ENCODE measurements at regions not wholly inside any gene's neighbourhood (a gene's known extent, or its start where the extent isn't known, plus 50 kb on each side); places are given as distances from the start of the nearest gene placed in this dataset.

GRCh38 chr3:174776636-174777035 is 82.5 kb upstream of the NAALADL2 start:
- DNase-seq (ENCODE audit: low spot score): no peak

DNA sequence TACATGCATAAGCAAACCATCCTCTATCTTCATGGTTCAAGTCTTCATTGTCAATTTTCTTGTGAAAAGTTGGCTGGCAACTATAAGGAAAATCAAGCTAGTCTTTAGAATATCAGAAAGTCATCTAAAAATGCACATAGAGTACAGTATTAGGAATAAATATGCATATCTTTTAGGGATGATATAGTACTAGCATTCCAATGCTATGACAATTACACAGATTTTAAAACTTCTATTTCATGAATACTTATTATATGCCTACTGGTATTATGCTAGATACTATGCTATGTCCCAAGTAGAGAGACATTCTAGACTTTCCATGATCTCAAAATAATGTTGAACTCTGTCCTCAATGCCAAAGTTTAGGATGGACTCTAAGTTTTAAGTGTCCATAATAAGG is 81.3 kb upstream of the NAALADL2 start:
- DNase-seq (ENCODE audit: low spot score): no peak

DNA sequence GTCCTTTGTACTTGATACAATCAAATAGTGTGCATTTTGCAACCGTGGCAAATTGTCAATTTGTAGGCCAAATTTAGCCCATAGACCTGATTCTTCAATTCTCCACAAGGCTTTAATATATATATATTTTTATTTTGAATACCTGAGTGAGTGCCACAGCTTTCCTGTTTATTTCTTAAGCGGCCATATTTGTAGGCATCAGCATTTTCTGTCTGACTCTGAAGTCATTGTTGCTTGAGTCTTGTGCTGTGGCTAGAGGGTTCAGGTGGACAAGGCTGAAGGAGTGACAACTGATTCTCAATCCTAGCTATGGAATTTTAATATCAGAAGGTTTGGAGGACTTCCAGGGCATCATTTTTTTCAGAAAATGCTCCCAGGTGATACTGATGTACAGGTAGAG is 75.6 kb upstream of the NAALADL2 start:
- no peak for DNase-seq (ENCODE audit: low spot score)

DNA sequence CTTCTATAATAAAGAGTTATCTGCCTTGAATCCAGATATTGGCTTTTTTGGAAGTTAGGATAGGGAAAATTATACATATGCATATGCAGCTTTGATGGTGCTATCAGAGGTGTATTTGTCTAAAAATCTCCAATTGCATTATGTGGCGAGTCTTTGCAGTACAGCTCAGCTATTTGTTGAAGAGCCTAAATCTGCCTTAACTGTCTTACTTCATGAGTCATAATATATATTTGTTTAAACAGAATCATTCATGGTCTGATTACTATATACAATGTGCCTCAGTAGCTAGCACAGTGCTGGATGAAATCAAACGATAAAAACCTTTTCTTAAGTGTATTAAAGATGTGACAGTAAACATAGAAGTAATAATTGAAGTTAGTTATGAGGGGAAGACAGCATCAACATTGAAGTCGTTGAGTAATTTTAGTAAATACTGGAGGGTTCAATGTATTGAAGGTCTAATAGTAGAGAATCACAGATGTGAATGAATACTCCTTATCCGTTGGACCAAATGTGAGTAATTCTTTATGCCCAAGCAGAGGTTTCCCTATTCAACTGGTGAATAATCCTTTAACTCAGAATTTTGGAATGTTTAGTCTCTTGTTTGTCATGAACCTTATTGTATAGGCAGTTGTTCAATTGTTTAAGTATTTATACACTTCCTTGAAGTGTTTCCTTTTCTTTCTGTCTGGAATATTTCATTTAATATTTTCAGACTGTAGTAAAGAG is 74.8 kb upstream of the NAALADL2 start:
- DNase-seq (ENCODE audit: low spot score): no peak

- no peak for DNase-seq (ENCODE audit: low spot score)
Measured at GRCh38 chr3:174786825-174787224, 72.3 kb upstream of the NAALADL2 start.

DNA sequence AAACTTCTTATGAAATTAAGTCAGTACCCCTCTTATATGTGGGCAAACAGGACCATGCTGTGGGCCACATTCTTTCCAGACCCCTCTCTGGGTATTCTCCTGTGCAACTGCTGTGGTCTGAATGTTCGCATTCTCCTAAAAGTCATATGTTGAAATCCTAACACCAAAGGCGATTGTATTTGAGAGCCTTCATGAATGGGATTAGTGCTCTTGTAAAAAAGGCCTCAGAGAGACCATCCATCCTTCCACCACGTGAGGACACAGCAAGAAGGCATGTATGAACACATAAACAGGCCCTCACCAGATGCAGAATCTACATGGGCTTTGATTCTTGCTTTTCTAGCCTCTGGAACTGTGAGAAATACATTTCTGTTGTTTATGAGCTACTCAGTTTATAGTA is 68.0 kb upstream of the NAALADL2 start:
- DNase-seq (ENCODE audit: low spot score): no peak

DNA sequence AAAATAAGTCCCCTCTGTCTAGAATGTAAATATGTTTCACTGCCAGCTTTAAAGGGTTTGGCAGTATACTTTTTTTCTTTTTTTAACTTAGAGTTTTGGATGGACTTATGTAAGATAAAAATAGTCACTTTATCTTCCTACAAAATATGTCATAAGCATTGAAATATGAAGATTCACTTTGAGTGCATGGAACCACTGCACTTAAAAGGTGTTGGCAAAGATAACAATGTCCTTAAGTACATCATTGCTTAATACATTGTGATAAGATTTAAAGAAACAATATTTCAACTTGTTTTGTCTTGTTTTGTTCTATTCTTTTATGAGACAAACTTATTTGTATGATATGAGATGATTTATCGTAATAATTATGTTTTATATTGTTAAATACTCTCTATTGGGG is 66.3 kb upstream of the NAALADL2 start:
- DNase-seq (ENCODE audit: low spot score): no peak

Measured in HuH-7.5 (cell line).